HG03571 (cell line): ENCODE measurements at regions not wholly inside any gene's neighbourhood (a gene's known extent, or its start where the extent isn't known, plus 50 kb on each side); places are given as distances from the start of the nearest gene placed in this dataset.

Source experiments
- ATAC-seq: cut with Tn5 transposase; IDR thresholded peaks from one replicate; pipeline ENCODE4 v1.9.1; 2021; ENCODE audit not compliant: unreplicated experiment

GRCh38 chr18:38413193-38413592 is 847.6 kb upstream of the CELF4 start:
- ATAC-seq = no peak

DNA sequence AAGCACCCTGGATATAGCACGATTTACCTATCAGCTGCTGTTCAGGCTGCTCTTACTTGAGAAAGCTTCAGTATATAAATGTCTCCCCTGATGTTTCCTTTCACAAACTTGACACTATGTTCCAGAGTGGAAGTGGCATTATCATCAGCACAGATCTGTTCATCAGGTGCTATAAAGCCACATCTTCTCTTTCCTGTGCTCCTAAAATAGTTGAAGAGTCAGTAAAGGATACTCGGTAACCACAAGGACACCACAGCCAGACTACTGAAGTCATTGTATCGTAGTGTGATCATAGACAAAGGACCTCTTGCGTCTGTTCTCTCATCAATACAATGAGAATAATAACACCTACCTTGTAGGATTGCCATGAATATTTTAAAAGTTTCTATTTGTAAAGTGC is 841.0 kb upstream of the CELF4 start:
- no peak for ATAC-seq

DNA sequence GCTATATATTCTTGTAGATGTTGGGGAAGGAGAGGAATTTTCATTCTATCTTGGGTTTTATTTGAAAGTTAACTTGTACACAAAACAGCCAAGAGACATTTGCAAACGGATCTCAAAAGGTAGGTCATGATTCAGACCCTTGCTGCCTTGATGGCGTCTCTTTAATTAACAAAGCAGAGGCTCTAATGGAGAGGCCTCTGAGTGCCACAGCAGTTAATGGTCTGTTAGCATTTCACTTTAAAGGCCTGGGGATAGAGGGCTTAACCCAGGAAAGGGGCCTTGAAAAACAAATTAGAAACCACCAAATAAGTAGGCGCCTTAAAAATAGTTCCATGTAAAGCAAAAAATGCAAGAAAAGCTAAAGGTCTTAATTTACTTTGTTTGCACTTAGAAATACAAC is 836.9 kb upstream of the CELF4 start:
- ATAC-seq = no peak

GRCh38 chr18:38397094-38397493 is 831.5 kb upstream of the CELF4 start:
- ATAC-seq = no peak

- no peak for ATAC-seq
Measured at GRCh38 chr18:38386146-38386545, 820.5 kb upstream of the CELF4 start.

DNA sequence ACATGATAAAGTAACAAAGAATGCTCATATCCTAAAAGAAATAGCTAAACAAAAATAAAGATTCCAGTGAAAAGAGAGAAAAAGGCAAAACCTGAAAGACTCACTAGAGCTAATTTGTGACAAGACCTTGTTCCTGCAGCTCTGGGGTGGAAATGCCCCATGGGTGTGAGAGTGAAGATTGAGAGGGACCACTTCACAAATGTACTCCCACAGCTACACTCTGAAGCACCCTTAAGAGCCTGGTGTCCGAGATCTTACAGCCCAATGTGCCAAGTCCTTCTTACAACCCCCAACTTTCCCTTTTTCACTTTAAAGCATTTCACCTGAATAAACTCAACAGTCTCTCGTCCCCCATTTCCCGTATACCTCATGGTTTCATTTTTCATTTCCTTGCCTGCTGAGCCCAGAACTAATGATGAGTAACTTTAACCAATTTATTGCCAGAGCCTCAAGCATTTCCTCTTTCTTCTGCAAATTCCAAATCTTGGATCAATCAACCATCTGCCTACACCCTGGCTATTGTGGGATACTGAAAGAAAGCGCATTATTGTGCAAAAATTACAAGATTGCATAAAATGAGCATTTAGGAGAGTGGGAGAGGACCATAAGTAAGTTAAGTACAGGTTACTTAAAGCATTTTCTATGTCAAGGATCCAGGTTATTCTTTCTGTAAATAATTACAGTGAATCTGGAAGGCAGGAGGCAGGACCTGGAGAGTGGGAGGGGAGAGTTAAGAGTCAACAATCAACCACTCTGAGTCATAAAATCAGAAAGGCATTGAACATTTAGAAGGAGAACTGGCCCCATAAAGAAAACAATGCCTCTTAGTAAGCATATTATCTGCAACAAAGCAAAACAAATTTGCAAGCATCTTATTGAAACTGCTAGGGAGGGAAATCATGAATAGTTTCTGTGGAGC is 804.4 kb upstream of the CELF4 start:
- no peak for ATAC-seq

- ATAC-seq = no peak
Measured at GRCh38 chr18:38368886-38369285, 803.3 kb upstream of the CELF4 start.

DNA sequence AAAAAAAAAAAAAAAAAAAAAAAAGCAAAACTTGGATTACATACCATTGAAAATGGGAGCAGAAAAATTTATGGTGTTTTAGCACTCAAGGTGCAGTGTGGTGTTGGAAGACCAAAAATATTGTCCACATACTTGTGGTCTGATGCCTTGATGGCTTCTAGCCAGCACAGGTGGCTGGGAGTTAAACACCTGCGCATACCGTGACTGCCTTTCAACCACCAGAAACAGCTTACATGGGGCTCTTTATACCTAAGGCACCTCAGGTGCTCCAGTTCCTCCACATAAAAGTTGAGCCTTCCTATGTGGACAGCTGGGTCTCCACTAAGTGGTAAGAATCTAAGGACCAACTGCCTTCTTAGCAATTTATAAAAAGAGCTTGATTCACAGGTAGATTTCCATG is 802.6 kb upstream of the CELF4 start:
- no peak for ATAC-seq

- ATAC-seq = no peak
Measured at GRCh38 chr18:38367473-38367872, 801.9 kb upstream of the CELF4 start.

DNA sequence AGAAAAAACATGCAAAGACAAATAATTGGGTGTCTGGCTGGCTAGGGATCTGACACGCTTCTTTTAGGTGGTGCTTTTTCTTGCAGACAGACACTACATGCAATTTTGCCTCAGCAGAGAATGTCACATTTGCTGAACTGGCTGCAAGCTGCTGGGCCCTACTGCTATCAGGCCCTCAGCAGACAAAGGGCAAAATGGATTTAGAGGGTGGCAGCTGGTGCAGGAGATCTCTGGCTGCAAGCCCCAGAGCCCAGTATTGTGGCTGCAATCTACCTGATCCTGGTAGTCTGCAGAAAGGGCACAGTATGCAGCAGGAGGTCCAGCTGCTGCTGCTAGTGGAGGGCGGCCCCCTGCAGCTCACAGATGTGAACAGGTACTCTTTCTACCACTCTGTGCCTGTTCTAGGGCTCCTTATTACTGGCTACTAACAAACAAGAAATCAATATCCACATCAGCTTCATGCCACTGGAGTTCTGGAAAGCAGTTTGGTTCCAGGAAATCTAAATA is 796.7 kb upstream of the CELF4 start:
- ATAC-seq = no peak

- ATAC-seq = no peak
Measured at GRCh38 chr18:38358805-38359657, 793.4 kb upstream of the CELF4 start.

- no peak for ATAC-seq
Measured at GRCh38 chr18:38353149-38353548, 787.6 kb upstream of the CELF4 start.

DNA sequence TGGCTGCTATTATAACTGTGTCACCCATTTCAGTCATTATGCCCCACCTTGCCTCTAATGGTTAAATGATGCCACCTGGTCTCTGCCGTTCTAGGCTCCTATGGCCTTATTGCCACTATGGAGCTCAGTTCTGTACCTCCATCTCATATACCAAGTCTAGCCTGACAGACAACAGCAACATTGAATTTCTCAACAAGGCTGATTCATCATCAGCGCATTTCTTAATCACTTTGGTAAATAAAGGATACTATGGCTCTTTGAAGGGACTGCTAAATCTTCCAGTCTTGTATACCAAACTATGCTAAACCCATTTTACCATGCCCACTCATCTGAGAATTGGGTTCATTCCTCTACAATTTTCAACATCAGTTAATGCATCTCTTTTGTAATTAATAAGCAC is 784.5 kb upstream of the CELF4 start:
- ATAC-seq = no peak

GRCh38 chr18:38330573-38330972 is 765.0 kb upstream of the CELF4 start:
- no peak for ATAC-seq

DNA sequence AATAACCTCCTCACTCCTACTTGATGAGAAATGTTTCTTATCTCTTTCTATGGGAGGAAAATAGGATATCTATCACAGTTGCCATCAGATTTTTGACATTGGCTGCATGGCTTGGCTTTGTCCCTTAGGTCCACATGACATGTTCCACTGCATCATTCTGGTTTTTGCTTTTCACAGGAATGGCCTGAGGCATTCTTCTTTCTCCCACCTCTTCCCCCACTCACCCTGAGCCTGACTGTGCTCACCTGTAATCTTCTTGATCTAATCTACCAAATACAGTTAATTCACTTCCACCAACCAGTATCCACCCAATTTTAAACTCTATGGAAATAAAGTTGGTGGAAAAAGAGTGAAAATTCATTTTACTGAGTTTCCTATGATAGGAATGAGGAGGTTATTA is 763.5 kb upstream of the CELF4 start:
- no peak for ATAC-seq

GRCh38 chr18:38322206-38322605 is 756.6 kb upstream of the CELF4 start:
- ATAC-seq = no peak

DNA sequence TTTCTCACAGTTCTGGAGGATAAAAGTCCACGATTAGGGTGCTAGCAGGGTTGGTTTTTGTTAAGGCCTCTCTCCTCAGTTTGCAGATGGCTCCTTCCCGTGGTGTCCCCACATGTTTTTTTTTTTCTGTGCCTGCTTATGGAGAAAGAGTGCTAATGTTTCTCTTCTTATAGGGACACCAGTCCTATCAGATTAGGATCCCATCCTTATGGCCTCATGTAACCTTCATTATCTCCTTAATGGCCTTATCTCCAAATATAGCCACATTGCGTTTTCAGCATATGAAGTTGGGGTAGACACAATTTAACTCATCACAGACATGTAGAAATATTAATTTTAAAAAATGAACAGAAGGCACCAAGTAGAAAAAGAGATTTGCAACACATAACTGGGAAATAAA is 755.7 kb upstream of the CELF4 start:
- no peak for ATAC-seq

GRCh38 chr18:38318416-38318815 is 752.8 kb upstream of the CELF4 start:
- ATAC-seq = no peak

- no peak for ATAC-seq
Measured at GRCh38 chr18:38313831-38314230, 748.2 kb upstream of the CELF4 start.

- no peak for ATAC-seq
Measured at GRCh38 chr18:38312532-38312931, 746.9 kb upstream of the CELF4 start.

GRCh38 chr18:38310936-38311335 is 745.3 kb upstream of the CELF4 start:
- no peak for ATAC-seq

- no peak for ATAC-seq
Measured at GRCh38 chr18:38307914-38308313, 742.3 kb upstream of the CELF4 start.
